ENCODE measurements at regions not wholly inside any gene's neighbourhood (a gene's known extent, or its start where the extent isn't known, plus 50 kb on each side); places are given as distances from the start of the nearest gene placed in this dataset.

GRCh38 chr5:67673180-67673579 lies 476.6 kb upstream of the CD180 start:
- TF ChIP-seq ARNTL (CRISPR knock-in tag; IDR thresholded peaks at IDR 0.05; ENCODE audit: borderline replicate concordance, low read depth) (no peak), ZFP30 (CRISPR knock-in tag; IDR thresholded peaks at IDR 0.05) (no peak), CSDC2 (CRISPR knock-in tag; IDR thresholded peaks at IDR 0.05) (no peak), ESRRG (CRISPR knock-in tag; IDR thresholded peaks at IDR 0.05) (no peak), ISL1 (CRISPR knock-in tag; IDR thresholded peaks at IDR 0.05) (no peak), GLIS3 (CRISPR knock-in tag; IDR thresholded peaks at IDR 0.05) (no peak), CREB5 (CRISPR knock-in tag; IDR thresholded peaks at IDR 0.05; ENCODE audit: low read depth) (no peak), OSR1 (CRISPR knock-in tag; IDR thresholded peaks at IDR 0.05) (no peak)
- TF ChIP-seq, protein P1, sequence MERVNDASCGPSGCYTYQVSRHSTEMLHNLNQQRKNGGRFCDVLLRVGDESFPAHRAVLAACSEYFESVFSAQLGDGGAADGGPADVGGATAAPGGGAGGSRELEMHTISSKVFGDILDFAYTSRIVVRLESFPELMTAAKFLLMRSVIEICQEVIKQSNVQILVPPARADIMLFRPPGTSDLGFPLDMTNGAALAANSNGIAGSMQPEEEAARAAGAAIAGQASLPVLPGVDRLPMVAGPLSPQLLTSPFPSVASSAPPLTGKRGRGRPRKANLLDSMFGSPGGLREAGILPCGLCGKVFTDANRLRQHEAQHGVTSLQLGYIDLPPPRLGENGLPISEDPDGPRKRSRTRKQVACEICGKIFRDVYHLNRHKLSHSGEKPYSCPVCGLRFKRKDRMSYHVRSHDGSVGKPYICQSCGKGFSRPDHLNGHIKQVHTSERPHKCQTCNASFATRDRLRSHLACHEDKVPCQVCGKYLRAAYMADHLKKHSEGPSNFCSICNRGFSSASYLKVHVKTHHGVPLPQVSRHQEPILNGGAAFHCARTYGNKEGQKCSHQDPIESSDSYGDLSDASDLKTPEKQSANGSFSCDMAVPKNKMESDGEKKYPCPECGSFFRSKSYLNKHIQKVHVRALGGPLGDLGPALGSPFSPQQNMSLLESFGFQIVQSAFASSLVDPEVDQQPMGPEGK (CRISPR knock-in tag; IDR thresholded peaks at IDR 0.05; ENCODE audit: borderline replicate concordance) = no peak

All from SK-N-SH treated with all-trans-retinoic acid at 6 μM for 48 hours (cell line).